PFSK-1 (cell line): ENCODE measurements at regions not wholly inside any gene's neighbourhood (a gene's known extent, or its start where the extent isn't known, plus 50 kb on each side); places are given as distances from the start of the nearest gene placed in this dataset.

ENCODE experiments used
- SIN3A ChIP-seq: IDR thresholded peaks from 2 replicates; pipeline ENCODE4 v1.6.1; 2012; ENCODE audit warnings: mild to moderate bottlenecking, low read length, moderate library complexity, borderline replicate concordance; ENCODE audit not compliant: insufficient read depth
- TAF1 ChIP-seq: IDR thresholded peaks from 2 replicates; pipeline ENCODE4 v1.6.1; 2012; ENCODE audit warnings: low read length, control low read depth, borderline replicate concordance; ENCODE audit not compliant: insufficient read depth

- TF ChIP-seq TAF1 (no peak), SIN3A (no peak)
These were observed 214.3 kb downstream of the NEBL start for GRCh38 chr10:20682782-20683181.
